Right lung (tissue), 2 donors: ENCODE measurements at regions not wholly inside any gene's neighbourhood (a gene's known extent, or its start where the extent isn't known, plus 50 kb on each side); places are given as distances from the start of the nearest gene placed in this dataset.

Experiments used
- DNase-seq, 2 donors: peaks; one replicate each; pipeline ENCODE4 v3.0.0-alpha.2; 2013

DNA sequence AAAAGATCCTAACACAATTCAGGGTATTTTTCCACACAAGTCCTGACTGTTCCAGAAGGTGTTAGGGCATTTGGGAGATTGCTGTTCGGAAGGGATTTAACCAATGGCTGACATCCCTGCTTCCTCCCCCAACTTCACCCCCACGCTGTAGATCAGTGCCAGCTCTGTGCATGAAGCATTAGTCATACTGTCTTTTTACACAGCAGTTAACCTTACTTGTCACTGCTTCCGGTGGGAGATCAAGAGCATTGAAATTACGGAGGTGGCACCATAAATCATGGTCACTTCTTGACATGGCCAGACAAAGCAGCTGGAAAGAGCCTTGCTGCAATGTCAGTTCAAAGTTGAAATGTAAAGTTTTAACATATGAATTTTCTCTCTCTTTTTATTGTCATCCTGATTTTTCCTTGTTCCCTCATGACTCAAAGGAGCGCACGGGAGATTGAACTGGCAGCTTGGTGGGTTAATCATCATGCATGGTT, 70.2 kb downstream of the HRH4 start:
- DNase-seq = no peak

- no peak for DNase-seq
Observed at GRCh38 chr18:24534271-24534670, 73.8 kb downstream of the HRH4 start.

DNA sequence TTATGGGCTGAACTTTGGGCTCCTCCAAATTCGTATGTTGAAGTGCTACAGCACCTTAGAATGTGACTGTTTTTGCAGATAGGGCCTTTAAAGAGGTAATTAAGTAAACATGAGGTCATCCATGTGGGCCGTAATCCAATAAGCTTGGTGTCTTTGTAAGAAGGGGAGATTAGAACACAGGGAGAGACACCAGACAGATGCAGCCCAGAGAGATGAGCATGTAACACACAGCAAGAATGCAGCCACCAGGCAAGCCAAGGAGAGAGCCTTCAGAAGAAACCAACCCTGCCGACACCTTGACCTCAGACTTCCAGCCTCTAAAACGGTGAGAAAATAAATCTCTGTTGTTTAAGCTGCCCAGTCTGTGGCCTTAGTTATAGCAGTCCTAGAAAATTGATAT, 74.3 kb downstream of the HRH4 start:
- DNase-seq = no peak

DNA sequence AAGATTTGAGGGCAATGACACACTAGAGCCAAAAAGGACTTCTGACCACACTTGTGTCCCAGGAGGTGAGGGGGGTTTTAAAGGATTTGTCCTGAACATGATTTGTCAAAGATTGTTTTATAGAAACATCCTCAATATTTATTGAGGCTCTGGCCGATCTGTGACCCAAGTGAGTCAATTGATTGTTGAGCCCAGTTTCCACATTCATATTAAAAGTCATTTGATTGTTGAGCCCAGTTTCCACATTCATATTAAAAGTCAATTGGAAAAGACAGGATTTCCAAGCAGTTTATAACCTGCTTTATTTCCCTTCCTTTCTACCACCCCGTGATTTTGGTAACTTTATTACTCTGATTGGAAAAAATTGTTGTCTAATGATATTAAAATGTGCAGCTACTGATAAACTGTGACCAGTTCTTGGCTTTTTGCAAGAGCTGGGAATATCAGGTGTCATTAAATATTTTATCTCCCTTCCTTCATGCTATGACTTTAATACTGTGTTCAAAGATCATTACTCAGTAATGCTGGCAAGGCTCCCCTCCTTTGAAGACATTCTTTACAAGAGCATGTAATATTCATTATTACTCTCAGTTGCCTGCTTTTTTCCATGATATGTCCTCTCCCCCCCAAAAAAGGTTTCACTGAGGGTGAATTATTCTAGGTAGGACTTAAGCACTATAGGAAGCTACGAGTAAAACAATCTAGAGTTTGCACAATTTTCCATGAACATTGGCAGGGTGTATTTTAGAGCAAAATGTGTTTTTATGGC, 75.3 kb downstream of the HRH4 start:
- DNase-seq = no peak

GRCh38 chr18:24536326-24536725, 75.9 kb downstream of the HRH4 start:
- no peak for DNase-seq

- no peak for DNase-seq
Observed at GRCh38 chr18:24536834-24537233, 76.4 kb downstream of the HRH4 start.

GRCh38 chr18:24538414-24539264, 78.2 kb downstream of the HRH4 start:
- no peak for DNase-seq

DNA sequence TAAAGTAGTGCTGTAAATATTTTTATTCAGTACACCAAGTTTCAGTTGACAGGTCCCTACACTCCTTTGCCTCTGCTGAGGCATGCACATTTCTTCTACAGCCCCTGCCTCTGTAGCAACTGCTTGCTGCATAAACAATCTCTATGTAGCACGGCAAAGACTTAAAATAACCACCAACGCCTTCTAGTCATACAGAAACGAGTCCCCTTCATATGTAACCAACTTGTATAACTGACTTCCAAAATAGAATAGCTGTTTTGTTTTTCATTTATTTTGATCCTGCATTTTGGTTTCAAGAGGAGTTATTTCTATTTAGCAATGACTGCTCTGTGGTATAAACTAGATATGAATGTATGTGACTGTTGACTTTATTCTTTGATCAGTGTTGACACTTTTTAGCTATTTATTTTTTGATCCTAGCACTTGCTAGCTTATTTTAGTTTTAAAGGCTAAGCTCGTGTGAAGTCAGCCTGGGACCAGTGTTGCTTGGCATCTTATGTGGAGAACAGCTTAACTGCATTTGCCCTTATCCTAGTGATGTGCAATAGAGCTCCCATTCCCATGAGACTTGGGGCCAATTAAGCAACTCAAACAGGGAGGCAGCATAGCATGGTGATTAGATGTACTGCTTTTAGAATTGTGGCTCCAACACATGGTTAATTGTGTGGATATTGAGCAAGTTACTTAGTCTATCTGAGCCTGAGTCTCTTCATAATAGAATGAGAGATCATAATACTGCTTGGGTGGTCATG, 79.6 kb downstream of the HRH4 start:
- no peak for DNase-seq

- no peak for DNase-seq
Observed at GRCh38 chr18:24540896-24541295, 80.5 kb downstream of the HRH4 start.

DNA sequence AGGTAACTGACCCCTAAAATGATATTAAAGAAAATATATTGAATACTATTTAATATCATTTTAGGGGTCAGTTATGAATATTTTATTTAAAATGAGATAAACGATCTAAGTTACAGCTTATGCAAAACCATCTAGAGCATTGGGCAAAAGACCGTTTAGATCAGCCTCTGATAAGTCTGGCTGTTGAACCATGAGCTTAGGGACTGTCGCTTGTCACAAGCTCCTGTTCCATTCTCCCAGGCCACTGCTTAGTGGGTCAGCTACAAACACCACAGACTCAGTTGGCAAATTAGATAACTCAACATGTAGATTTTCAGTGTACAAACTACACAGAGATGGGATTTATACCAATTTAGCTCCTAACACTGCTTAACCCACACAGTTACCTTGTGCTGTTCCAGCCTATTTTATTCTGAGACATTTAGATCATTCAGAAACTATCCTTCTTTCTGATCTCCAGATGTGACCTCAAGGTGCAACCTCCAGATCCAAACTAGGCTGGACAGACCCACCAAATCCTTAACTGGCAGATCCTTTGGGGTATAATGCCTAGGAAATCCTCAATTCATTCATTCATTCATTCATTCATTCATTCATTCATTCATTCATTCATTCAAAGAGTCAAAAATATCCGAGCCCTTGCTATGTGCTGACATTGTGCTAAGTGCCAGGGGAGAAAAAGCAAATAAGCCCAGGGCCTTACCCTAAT, 82.8 kb downstream of the HRH4 start:
- no peak for DNase-seq

DNA sequence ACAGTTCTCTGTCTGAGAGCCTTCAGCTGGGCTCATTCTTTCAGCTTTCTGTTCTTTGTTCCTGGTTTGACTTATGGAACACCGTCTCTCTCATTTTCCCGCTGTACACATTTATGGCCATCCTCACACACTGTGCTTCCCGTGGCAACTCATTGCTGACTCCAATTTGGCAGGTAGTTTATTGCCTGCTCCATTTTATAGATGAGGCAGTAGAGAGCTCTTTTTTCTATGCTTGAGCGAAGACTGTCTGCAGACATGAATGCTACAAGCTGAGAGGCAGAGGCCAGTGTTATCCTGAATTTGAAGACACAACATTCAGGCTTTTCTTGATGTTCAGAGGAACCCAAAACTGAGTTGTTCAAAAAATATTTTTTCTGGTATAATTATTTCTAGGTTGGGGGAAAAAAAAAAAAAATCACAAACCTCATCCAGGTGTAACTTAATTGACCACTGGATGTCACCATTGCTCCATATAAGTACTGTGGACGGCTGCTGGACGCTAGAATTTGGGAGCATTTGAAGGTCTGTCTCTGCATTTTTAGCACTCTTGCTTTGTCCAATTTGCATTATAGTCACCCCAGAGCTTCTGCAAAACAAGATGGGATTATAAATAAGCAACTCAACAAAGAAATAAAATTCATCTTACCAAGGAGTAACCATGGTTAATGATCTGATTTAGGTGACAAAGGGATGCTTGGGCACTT, 83.5 kb downstream of the HRH4 start:
- DNase-seq = peak in 1 of 2 donors; percentile 20

GRCh38 chr18:24544949-24545348, 84.5 kb downstream of the HRH4 start:
- no peak for DNase-seq

DNA sequence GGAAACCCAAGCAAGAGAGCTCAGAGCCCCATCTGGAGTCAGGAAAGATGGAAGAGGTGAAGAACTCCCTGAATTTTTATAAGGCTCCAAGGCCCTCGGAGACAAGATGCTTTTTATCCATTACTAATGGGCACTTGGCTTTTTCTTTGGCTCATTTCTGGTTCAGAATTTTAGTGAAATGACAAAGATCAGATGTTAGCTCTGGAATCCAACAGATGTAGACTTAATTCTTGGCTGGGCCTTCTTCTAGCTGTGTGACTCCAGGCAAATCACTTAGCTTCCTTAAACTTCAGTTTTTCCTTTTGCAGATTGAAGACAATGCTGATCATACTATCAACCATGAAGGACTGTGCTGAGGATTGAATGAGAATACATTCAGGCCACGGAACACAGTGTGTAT, 85.2 kb downstream of the HRH4 start:
- DNase-seq = no peak

GRCh38 chr18:24546307-24546706, 85.9 kb downstream of the HRH4 start:
- no peak for DNase-seq

DNA sequence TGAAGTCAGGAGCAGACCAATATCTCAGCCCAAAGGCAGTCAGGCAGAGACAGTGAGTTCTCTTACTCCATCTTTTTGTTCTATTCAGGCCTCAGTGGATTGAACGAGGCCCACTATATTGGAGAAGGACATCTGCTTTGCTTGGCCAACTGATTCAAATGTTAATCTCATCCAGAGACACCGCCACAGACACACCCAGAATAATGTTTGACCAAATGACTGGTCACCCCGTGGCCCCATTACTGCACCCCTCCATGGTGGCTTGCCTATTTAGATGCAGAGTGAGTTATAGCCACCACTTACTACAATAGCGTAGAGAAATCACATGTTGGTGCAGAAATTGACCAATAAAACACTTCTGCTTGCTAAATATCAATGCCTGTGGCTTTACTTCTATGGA, 88.1 kb downstream of the HRH4 start:
- DNase-seq = no peak

- no peak for DNase-seq
Observed at GRCh38 chr18:24552218-24552617, 91.8 kb downstream of the HRH4 start.

DNA sequence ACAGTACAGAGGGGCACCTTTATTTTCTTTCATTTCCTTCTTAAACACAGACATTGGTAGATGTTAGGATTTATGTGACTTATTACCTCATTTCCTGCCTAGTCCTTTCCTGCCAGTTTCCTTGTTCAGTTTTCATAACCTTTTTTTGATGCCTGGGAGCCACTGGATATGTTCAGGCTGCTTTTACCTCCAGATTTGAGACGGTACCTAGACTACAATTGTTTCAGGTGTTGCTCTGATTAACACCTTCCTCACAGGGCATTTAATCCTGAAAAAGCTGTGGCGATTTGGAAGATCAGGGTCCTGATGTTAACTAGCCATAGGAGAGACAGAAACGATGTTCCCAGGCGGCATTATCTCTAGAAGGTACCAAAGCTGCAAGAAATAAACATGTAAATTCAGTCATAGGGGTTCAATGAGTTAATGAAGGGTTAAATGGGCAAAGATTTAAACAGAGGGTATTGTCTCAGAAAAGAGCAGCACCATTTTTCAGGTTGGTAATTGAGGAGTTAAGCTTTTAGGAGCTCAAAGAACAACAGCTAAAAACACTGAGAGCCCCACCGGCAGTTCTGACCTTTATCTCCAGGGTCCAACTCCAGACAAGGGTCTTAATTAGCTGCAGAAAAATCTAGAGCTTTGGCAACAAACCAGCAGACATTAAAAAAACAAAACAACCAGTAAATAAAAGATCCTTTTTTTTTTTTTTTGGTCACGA, 93.3 kb downstream of the HRH4 start:
- DNase-seq = no peak

GRCh38 chr18:24558403-24558802, 98.0 kb downstream of the HRH4 start:
- DNase-seq = no peak

DNA sequence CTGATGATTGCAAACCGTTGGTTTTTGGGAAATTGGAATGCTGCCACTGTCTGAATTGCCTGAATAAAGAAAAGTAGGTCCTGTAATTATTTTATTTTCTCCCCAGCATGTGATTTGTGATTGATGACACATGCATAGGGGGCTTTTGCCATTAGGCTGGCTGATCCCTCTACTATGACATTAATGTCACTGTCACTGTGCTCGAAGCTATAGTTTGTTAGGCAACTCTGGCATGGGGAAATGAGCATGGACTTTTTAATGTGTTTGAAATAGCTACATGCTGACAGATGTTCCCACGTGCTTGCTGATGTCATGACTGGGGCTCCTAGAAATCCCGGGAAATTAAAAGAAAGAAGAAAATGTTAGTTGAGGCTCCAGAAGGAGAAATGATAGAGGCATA, 99.1 kb downstream of the HRH4 start:
- DNase-seq = no peak

DNA sequence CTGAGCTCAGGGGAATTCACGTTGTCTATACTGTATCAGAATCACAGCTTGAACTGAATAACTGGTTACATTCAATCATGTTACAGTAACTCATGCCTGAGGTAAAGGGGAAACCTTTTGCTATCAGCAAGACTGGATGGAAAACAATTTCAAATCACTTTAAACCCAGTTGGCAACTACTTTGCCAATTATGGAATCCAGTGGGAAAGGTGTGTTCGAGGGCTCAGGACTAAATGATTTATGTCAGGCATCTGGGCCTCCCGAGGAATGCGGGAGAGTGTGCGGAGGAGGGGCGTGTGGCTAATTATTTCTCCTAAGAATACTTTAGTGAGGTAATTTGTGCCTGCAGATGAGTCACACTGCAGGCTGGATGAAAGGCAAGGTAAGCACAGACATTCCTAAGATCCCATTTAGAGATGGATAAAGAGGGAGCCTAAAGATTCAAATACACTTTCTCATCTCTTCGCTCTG, 100.1 kb downstream of the HRH4 start:
- DNase-seq = no peak
